NK-92 treated with Interleukin-12 subunit alpha and Interleukin-12 subunit beta, amount 100 ng/mL, for 24 hours (cell line): ENCODE measurements at regions not wholly inside any gene's neighbourhood (a gene's known extent, or its start where the extent isn't known, plus 50 kb on each side); places are given as distances from the start of the nearest gene placed in this dataset.

Experiments
- DNase-seq: peaks from one replicate; lab custom pipeline; 2025; lab: John Stamatoyannopoulos, UW

DNA sequence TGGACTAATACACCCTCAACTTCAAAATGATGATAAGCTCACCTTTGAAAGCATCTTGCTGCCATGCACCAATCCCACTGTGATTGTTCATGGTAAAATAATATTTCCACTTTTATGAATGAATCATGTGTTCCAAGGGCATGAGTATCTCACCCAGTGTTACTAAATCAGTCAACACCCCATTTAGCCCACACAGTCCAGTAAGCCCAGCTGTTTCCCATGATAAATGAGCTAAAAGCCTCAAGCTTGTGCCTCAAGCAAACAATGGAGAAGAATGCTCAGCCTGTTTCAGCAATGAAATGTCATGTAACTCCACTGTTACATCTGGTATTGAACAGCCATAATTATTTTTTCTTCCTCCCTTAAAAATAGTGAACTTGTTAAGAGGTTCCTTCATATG lies 442.5 kb downstream of the XPNPEP1 start:
- DNase-seq, result no peak

DNA sequence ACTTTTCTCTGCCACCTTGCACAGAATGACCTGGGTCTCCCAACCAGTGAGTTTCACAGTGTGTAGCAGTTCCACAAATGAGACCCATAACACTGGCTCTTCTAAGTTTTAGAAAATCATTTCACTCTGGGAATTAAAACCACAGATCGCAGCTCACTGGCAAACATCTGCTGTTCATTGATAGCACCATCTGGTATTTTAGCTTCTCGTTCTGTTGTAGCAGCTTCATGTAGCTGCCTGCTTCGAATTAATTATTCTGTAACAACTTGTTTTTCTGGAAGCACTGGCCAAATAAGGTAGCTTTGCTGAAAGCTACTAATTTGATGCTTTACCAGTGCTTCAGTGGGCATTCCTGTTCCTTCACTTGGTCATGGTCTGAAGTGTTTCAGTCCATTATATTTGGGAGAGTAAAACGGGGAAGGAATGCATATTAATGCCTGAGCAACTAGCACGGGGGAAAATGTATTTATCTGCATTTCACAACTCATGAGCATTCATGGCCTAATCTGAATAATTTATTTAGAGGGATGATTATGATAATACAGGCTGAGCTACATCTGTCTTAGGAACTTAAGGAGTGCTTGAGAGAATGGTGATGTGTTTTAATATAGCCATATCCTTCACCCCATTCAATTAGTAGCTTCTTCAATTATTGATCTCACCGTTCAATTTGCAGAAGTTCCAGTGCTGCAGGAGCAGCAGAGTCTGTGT lies 447.4 kb downstream of the XPNPEP1 start:
- DNase-seq, result no peak

DNA sequence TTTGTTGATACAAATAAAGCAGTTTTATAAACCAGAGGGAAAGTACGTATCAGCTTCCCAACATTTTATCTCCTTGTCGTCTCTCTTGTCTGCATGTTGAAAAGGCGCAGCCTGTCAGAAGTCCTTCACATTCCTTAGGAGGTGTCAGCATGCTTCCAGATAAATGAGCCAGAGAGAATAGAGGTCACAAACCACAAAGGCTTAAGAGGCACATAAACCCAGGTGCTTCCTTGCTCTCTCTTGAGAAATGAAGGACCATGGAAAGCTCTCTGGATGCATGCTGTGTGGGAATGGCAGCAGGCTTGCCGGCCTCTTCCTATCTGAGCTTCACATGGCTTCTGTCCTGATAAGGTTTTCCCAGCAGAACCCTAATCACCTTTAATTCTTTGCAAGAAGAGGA lies 448.5 kb downstream of the XPNPEP1 start:
- DNase-seq, result no peak

DNA sequence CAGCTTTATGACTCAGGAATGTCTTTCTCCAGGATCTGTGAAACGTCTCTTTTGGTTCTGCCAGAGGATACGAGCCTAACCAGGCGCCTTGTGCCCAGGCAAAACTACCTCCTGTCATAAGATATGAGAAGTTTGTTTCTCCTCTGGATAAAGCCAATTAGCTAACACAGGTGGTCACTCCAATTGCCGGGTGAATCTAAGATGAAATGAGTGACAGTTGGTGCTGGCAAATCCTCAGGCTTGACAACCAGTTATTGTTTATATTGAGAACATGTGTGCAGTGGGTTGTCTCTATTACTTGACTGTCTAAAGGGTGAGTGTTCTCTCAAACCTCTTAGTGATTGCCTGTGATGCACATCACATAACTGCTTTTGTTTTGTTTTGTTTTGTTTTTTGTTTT lies 449.1 kb downstream of the XPNPEP1 start:
- no peak for DNase-seq

DNA sequence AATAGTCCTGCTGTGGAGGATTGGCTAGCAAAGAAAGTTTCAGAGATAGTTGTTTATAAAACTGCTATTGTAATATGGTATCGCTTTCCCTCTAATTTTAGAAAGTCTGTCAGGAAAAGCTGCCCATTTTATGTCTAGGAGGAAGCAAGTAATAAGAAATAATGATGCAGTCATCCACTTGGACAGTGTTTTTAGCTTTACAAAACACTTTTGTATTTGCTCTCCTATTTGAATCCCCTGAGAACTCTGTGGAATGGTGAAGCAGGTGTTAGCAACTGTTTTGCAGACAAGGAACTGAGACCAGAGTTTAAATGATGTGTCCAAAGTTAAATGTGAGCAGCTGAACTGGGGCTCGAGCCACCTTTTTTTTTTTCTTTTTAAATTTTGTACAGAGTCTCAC lies 455.8 kb downstream of the XPNPEP1 start:
- no peak for DNase-seq

DNA sequence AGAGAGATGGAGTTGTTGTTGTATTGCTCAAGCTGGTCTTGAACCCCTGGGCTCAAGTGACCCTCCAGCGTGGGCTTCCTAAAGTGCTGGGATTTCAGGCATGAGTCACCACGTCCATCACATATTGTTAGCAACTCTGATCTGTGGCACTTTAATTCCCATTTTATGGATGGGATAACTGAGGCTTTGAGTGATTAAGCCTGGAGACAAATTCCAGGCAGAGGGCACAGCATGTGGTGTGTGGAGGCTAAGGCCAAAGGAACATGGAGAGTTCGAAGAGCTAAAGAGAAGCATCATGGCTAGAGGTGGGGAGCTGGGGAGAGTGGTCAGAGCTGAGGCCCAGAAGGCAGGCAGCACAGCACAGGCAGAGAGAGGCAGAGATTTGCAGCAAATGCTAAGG lies 458.4 kb downstream of the XPNPEP1 start:
- no peak for DNase-seq

DNA sequence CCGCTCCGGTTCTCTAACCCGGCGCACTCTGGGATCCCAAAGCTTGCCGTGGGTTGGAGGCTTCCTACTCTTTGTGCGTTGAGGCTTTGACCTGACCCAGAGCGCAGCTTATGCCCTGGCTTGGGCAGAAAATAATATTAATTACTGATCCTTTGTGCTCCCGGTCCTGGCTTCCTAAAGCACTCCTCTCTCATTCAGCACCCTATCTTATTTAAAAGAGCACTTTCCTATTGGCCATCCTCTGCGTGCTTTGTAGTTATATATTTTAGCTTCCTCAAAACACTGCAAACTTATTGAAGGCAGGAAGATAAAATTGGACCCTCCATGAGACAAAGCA lies 466.0 kb downstream of the XPNPEP1 start:
- no peak for DNase-seq

DNA sequence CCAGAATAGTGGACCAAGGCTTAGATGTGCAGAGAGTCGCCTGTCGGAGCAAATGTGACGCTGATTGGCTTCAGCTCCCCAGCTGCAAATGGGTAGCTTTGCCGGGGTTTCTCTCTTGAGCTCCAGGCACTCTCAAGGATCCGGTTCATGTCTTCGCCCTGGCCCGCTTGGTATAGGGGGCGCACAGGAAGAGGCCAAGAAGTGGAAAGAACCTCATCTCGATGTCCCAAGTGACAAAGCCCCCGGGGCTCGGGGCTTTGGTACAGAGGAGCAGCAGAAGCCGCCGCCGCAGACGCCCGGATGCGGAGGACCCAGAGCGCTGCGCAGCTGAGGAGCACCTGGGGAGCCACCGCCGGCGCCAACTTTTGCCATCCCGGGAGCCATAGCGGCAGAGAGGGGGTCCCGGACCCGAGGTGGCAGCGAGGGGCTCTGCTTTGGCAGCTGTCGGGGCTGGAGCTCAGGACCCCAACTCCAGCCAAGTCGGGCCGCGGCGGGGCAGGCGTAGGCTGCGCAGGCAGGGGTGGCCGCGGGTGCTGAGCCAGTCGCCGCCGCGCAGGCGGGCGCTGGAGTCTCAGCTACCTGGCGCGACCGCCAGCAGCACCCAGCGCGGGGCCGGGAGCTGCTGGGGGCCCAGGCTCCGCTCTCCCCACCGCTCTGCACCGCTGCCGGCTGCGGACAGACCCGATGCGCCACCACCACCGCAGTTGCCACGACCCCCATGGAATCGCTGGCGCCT lies 466.6 kb downstream of the XPNPEP1 start:
- DNase-seq, result no peak

DNA sequence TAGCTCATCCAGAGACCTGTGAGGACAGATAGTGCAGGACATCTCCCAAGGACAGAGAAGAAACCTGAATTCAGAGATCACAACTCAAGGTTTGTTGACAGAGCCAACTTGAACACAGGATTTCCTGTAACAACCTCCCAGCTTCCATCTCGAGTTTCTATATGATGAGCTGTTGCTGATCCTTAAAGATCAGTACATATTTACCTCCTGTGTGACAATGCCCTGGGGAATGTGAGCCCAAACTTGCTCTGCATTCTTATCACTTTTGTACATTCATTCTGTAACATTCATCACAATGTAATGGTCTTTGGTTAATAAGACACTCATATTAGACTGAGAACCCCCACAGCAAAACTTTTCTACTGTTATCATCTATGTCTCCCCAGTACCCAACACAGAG lies 468.6 kb downstream of the XPNPEP1 start:
- DNase-seq, result no peak

DNA sequence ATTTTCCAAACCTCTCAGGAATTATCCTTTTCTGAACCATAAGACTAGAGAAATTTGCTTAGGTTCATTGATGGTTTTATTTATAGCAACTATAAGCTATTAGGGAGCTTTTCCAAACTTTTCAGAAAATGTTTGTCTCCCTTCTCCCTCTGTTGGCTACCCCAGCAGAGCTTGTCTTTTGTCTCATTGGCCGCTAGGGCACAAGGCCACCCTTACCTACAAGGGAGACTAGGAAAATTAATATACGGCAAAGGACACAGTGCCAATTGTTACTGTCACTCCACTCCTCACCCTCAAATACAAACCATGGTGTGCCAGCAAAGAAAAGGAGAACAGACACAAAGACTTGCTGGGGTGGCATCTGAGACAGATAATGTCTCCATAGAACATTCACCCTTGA lies 471.4 kb downstream of the XPNPEP1 start:
- DNase-seq, result no peak

DNA sequence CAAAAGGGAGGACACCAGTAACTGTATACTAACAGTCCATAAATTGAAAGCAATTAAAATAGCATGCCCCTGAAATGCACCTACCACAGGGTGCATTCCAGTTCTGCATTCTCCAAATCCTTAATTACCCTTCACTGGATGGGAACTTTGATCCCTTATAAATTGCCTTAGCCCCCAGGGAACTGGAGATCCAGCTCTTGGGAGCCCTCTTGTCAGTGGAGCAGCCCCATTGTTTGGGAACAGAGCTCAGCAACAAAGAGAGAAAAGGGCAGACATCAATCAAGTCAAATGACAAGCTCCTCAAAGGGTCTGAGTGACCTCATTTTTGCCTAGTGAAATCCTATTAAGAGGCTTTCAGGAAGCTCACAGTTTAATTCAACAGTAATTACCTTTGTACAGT lies 472.6 kb downstream of the XPNPEP1 start:
- no peak for DNase-seq

DNA sequence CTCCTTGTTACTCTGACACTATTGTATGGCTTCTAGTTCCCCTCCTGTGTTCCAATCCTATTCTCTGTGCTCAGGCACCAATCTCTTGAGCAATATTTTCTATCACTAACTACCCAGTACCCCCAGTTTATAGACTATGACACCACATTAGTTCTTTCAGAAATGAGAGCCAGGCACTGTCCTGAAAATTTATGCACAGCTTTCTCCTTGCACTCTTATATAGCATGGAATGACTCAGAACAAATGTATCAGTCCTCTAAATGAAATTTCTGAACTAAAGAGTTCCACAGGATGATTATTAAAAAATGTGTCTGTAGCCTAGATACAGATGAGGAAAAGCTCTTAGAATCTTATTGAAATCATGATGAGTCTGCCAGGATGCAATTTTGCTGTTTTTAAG lies 489.9 kb downstream of the XPNPEP1 start:
- DNase-seq, result no peak

DNA sequence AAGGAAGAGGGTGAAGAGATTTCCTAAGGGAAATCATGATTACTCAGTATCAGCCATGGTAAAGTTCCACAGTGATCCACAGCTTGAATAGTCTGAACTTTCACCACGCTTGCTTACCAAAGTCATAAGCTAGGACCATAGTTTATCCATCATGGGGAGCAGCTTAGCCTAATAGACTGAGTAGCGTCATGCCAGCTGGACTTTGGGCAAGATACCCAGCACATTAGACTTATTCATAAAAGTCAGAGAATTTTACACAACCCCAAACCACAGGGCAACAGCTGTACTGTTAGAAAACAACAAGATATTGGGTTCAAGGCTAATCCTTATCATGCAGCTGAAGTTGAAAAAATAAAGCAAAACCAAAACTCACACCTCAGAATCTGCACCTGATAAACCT lies 491.0 kb downstream of the XPNPEP1 start:
- no peak for DNase-seq

DNA sequence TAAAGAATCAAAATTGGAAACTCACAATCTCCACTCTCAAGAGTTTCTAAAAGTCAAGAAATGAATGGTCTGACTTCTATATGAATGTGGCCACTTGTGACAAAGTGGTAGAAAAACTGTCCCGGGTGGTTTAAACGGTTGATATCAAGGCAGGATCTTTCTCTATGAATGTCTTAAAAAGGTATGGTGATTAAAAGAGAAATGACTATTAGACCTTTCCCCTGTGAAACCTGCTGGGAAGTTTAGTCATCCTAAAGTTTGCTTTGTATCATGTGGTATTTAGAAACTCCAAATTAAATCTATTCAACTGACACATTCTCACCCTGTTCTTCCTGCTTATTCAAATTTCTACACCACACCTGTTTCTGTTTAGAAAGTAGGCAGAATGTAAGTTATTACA lies 492.5 kb downstream of the XPNPEP1 start:
- DNase-seq, result no peak

DNA sequence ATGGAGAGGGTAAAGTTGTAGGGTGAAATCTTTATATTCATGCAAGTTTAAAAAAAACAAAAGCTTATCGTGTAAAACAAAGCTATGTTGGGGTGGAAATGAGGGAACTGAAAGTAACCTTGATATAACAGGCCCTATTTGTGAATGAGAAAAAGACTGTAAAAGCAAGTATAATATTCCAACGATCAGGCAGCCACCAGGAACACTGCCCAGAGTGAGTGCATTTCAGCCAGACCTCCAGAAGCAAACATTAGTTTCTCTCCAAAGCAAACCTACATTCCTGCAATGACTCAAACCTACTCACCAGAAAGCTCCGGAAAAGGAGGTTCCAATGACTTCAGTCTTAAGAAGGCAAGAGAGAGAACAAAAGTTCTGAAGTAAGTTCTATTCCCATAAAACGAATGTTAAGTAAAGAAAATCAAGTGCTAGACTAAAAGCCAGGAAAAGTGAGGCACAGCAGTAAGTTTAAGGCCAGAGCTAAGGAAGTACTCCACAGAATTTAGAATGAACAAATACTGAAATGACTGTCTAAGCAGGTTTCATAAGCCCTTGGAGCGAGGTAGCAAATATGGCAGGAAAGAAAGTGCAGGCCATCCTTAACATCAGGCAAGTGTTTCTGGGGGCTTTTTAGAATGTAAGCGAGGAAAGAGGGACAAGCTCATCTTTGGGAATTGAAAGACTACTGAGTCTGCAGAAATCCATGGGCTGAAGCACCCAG lies 493.1 kb downstream of the XPNPEP1 start:
- DNase-seq, result no peak

DNA sequence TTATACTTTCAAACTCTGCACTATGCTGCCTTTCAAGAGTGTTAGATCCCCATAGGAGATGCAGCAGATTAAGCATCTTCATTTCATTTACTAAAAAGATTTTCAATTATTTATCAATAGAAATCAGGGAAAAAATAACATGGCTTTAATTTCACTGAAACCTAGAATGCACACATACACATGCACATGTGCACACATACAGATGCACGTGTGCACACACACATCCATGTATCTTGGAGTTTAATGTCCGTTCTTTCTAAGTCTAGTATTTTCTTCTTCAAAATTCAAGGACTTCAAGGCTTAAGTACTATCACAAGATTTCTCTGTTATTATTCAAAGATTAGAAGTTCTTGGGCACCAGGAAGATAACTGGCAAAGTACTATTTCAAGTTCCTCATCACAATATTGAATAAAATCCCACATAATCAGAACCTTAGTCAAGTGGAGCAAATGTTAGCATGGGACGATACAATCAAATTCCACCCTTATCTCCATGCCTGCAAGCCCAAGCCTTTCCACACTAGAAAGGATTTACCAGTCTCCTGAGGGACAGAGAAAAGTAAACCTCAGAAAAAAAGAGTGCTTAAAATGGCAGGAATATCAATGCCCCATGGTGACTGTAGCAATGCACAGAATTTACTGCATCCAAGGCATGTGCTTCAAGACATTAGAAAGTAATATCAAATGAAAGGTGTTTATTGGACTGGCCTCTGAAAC lies 494.4 kb downstream of the XPNPEP1 start:
- no peak for DNase-seq

DNA sequence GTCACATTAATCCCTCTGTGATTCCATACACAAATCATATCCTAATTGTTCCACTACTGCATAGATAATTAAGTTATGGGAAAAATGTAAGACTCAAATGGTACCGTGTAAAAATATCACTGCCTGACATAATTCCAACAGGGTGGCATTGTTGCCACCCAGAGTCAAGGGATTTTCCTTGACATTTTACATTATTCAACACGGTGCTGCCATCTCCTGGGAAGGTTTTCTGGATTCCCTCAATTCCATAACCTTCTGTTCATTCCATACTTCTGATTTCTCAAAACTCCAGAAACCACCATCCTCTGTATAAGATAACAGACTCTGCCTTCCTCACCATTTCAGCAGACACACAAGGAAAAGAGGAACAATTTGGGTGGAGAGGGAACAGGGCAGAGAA lies 495.9 kb downstream of the XPNPEP1 start:
- DNase-seq, result no peak

DNA sequence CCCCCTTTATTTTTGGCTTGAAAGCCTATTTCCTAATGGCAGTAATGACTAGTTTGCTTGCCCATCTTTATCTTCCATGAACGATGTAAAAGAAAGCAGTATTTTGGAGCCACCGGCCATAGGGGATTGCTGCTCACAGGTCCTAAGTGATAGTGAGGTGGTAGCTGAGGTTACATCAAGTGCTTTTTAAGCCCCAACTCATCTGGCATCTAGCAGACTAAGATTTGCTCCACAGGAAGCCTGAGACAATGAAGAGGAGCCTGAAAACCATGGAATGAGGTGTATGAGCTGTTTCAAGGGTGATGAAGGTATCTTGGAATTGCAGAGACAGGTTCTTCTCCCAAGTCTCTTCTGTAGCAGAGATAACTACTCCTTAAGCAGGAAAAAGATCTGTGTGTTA lies 496.3 kb downstream of the XPNPEP1 start:
- DNase-seq, result no peak

DNA sequence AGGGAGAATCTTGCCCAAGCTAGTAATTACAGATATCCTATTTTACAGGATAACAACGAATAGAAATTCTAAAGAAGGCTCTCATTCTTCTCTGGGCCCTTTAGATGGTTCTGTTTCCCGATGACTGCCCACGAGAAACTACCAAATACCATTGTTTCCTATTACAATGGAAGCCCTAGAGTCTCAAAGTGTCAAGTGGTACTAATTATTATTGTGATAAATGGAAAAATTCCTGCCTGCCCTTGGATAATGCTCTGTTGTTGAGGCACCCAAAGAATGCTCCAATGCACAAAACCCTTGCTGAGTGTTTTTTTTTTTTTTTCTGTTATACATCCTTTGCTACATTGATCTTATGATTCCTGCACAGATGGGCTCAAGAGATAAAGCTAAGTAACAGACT lies 504.5 kb downstream of the XPNPEP1 start:
- no peak for DNase-seq

DNA sequence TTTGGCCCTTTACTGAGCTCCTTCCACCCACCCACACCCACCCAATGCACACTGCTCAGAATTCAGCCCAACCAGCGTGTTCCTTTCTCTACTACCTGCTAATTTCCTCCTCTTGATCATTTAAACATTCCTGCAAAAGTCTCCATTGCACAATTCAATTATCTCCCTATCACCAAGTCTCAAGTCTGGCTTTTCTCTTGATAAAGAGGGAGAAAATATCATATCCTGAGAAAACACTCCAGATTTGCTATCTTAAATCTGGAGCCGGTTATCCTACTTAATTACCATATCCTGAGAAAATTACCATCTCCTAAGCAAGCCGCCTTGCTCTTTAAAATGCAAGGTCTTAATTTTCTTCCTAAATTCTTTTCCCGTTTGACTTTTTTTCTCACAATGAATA lies 505.5 kb downstream of the XPNPEP1 start:
- DNase-seq, result no peak

DNA sequence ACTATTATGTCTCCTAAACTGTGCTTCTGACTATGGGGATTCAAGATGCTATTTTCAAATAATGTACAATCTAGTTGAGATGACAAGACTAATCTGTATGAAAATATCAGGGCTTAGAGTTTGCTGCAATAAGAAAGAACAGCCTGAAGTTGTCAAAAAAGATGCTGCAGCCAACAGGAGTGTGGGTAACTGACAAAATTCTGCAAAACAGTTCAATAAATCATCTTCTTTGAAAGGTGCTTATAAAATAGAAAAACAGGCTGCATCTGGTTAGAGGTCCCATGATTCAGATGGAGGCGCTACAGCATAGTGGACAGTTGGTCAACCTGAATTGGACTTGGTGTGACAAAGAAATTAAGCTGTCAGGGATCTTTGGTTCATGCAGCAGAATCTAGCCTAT lies 511.0 kb downstream of the XPNPEP1 start:
- no peak for DNase-seq

DNA sequence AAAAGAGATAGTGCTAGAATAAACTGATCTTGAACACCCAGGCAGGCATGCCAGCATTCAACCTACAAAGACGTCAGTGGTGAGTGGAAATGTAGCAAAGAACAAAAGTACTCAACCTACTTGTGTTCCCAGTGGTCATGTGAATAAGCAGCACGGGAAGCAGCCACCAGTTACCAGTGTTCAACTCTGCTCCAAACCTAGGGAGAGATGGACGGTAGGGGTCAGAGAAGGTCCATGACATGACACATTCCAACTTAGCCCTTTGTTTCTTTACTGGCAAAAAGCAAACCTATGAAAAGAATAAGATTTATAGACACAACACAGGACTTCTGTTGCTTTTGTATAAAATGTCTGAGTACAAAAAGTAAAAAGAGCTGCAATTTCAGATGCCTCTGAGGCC lies 511.4 kb downstream of the XPNPEP1 start:
- no peak for DNase-seq

DNA sequence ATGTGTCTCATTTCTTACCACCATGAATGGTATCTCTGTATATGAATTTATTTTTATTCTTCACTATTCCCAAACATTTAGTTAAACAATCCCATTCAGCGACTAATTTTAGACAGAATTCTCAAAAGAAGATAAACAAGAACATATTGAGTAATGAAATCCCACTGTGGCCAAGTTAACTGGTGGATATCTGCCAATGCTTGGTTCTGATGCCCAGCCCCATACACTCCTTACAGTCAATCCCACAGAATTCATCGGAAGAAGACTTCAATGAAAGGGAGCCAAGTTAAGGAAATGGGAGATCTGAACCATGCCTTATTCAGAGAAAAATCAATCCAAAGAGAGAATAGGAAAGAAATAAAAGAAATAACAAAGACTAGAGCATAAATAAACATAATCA lies 518.0 kb downstream of the XPNPEP1 start:
- DNase-seq, result no peak
